Mesothelial cell of epicardium (in vitro differentiated cells): ENCODE measurements at regions not wholly inside any gene's neighbourhood (a gene's known extent, or its start where the extent isn't known, plus 50 kb on each side); places are given as distances from the start of the nearest gene placed in this dataset.

ENCODE experiments used
- DNase-seq, 2 experiments: peaks; one replicate each; pipeline ENCODE4 v3.0.0; 2021; ENCODE audit warnings: low spot score in 2 of 2; ENCODE audit not compliant: unreplicated experiment in 2 of 2
- H3K27ac Mint-ChIP-seq: 2 replicates; pipeline ENCODE4 v1.8.0; 2021; ENCODE audit warnings: mixed read lengths
- H3K27me3 Mint-ChIP-seq: 2 replicates; pipeline ENCODE4 v1.8.0; 2021; ENCODE audit warnings: low read depth, mixed read lengths
- H3K36me3 Mint-ChIP-seq: 2 replicates; pipeline ENCODE4 v1.8.0; 2021; ENCODE audit warnings: mixed read lengths
- H3K4me1 Mint-ChIP-seq: 2 replicates; pipeline ENCODE4 v1.8.0; 2021; ENCODE audit warnings: mixed read lengths
- H3K4me3 Mint-ChIP-seq: 2 replicates; pipeline ENCODE4 v1.8.0; 2021; ENCODE audit warnings: mild to moderate bottlenecking, moderate library complexity, mixed read lengths
- H3K9me3 Mint-ChIP-seq: 2 replicates; pipeline ENCODE4 v1.8.0; 2021; ENCODE audit warnings: mixed read lengths
- TF ChIP-seq, protein P1 (sequence below): fragments of 200-600 bp; sonication (generic); IDR thresholded peaks from one replicate; pipeline ENCODE4 v1.5.0; 2021; ENCODE audit warnings: antibody characterized with exemption; ENCODE audit not compliant: unreplicated experiment

DNA sequence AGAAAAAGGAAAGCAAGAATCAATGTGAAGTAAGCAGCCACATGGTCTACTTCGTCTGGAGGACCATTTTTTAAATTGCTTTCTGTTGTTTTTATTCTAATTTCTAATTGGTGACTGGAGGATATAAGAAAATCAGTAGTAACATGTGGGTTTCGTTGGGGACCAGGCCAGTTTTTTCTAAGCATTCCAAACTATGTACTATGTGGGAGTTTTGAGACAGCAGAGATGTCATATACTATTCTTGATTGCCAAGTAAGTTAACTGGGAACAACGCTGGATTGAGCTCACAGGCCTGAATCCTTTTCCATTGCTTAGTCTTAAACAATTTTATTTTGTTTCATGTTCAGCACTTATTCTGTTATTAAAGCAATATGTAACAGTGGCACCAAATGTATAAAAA lies 225.7 kb downstream of the TMEM167A start:
- peaks cover 50% of the 10 kb centered on the region for H3K4me1 Mint-ChIP-seq
- TF ChIP-seq, protein P1, sequence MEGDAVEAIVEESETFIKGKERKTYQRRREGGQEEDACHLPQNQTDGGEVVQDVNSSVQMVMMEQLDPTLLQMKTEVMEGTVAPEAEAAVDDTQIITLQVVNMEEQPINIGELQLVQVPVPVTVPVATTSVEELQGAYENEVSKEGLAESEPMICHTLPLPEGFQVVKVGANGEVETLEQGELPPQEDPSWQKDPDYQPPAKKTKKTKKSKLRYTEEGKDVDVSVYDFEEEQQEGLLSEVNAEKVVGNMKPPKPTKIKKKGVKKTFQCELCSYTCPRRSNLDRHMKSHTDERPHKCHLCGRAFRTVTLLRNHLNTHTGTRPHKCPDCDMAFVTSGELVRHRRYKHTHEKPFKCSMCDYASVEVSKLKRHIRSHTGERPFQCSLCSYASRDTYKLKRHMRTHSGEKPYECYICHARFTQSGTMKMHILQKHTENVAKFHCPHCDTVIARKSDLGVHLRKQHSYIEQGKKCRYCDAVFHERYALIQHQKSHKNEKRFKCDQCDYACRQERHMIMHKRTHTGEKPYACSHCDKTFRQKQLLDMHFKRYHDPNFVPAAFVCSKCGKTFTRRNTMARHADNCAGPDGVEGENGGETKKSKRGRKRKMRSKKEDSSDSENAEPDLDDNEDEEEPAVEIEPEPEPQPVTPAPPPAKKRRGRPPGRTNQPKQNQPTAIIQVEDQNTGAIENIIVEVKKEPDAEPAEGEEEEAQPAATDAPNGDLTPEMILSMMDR = no peak
- no peaks in the 10 kb centered on the region for H3K27me3 Mint-ChIP-seq
- no peak overlapping the region for H3K4me3 Mint-ChIP-seq
- H3K36me3 Mint-ChIP-seq = no peaks in the 10 kb centered on the region
- H3K9me3 Mint-ChIP-seq = peaks cover 4% of the 10 kb centered on the region
- peak overlapping the region; percentile 43 for H3K27ac Mint-ChIP-seq
- no peak for DNase-seq

DNA sequence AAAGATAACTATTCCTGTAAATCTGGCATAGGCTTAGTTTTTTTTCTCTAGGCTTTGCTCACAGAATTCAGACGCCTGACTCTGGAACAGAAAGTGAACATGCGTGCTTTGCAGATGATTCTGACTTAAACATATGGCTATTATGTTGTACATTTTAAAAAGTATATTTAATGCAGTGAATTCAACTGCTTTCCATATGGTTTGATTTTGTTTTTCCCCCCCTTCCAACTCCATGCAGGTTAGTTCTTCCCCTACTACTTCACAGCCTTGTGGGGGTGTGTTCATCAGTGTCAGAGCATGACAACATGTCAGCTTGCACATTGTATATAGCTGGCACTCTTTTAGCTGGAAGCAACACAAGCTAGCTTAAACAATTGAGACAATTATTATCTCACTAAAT lies 226.8 kb downstream of the TMEM167A start:
- Mint-ChIP-seq H3K27ac (peak overlapping the region; percentile 40), H3K4me1 (peaks cover 42% of the 10 kb centered on the region), H3K4me3 (no peak overlapping the region), H3K9me3 (peaks cover 6% of the 10 kb centered on the region), H3K27me3 (no peaks in the 10 kb centered on the region), H3K36me3 (no peaks in the 10 kb centered on the region)
- no peak for DNase-seq
- TF ChIP-seq, protein P1 = no peak

DNA sequence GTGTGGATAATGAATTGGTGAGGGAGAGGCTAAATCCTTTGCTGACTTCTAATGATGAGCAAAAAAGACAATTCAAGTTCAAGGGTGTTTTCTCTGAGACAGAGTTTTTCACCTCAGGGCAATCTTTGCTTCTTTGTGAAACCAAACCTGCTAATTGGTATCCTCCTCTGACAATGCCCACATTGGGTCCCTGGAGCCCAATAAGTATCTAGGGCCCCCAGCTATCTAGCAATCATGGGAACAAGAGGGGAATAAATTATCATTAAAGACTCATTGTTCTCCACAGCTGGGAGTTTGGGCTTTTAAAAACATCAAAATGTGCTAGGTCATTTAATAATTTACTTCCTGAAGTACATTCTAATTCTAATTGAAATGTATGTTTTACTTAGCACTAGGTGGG lies 227.3 kb downstream of the TMEM167A start:
- peak overlapping the region; percentile 40 for H3K27ac Mint-ChIP-seq
- H3K27me3 Mint-ChIP-seq = no peaks in the 10 kb centered on the region
- no peak for DNase-seq
- no peaks in the 10 kb centered on the region for H3K36me3 Mint-ChIP-seq
- TF ChIP-seq, protein P1 = no peak
- peaks cover 6% of the 10 kb centered on the region for H3K9me3 Mint-ChIP-seq
- peaks cover 37% of the 10 kb centered on the region for H3K4me1 Mint-ChIP-seq
- H3K4me3 Mint-ChIP-seq = no peak overlapping the region

DNA sequence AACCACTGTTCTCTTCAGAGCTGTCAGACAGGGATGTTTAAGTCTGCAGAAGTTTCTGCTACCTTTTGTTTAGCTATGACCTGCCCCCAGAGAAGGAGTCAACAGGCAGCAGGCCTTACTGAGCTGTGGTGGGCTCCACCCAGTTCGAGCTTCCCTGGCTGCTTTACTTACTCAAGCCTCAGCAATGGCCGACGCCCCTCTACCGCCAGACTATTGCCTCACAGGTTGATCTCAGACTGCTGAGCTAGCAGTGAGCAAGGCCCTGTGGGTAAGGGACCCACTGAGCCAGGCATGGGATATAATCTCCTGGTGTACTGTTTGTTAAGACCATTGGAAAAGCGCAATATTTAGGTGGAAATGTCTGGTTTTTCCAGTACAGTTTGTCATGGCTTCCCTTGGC lies 229.6 kb downstream of the TMEM167A start:
- no peaks in the 10 kb centered on the region for H3K36me3 Mint-ChIP-seq
- H3K4me1 Mint-ChIP-seq = peaks cover 28% of the 10 kb centered on the region
- H3K4me3 Mint-ChIP-seq = no peak overlapping the region
- H3K27me3 Mint-ChIP-seq = no peaks in the 10 kb centered on the region
- TF ChIP-seq, protein P1 = no peak
- no peak for DNase-seq
- H3K27ac Mint-ChIP-seq = no peak overlapping the region
- peaks cover 12% of the 10 kb centered on the region for H3K9me3 Mint-ChIP-seq

DNA sequence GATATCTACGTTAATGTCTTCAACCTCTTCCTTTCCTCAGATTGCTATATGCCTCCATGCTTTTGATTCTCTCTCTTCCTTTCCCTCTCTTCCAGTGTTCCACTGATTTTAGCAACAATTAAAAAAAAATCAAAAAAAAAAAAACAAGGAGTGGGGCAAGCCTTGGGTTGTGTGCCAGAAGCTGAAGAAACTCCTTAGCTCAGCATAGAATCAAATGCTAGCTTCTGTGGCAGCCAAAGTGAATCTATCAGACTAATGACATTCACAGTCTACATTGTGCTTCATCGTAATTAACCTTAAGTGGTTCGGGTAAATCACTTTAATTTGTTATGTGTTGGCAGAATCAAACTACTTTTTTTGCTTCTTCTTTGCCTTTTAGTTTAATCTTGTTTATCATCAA lies 237.3 kb downstream of the TMEM167A start:
- Mint-ChIP-seq H3K36me3 (peaks cover 9% of the 10 kb centered on the region), H3K9me3 (peaks cover 38% of the 10 kb centered on the region), H3K4me1 (no peaks in the 10 kb centered on the region), H3K27me3 (no peaks in the 10 kb centered on the region), H3K27ac (no peak overlapping the region), H3K4me3 (no peak overlapping the region)
- no peak for DNase-seq
- TF ChIP-seq, protein P1 = no peak

DNA sequence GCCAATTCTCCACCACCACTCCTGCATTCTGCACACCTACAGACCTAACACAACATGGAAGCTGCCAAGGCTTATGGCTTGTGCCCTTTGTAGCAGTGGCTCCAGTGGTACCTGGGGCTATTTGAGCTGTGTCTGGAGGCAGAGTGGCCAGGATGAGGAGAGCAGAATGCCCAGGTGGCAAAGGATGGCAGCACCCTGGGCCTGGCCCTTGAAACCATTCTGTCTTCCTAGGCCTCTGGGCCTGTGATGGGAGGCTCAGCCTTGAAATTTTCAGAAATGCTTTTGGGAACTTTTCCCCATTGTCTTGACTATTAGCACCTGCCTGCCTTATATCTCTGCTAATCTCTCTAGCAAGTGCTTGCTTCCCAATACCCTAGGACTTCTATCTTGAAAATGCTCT lies 241.7 kb downstream of the TMEM167A start:
- Mint-ChIP-seq H3K36me3 (peaks cover 14% of the 10 kb centered on the region), H3K4me3 (no peak overlapping the region), H3K27ac (no peak overlapping the region), H3K4me1 (peaks cover 2% of the 10 kb centered on the region), H3K27me3 (no peaks in the 10 kb centered on the region), H3K9me3 (peaks cover 30% of the 10 kb centered on the region)
- TF ChIP-seq, protein P1 = no peak
- no peak for DNase-seq
